H1 (cell line): ENCODE measurements at regions not wholly inside any gene's neighbourhood (a gene's known extent, or its start where the extent isn't known, plus 50 kb on each side); places are given as distances from the start of the nearest gene placed in this dataset.

Source experiments
- CTCF ChIA-PET: fragments of 300-600 bp; sonication (Branson Sonifier 250); formaldehyde crosslinking; loops from one replicate; lab custom pipeline; 2021; ENCODE audit not compliant: partially characterized antibody; lab: Charles Lee
- POLR2A ChIA-PET: fragments of 300-600 bp; sonication (Branson Sonifier 250); formaldehyde crosslinking; loops from one replicate; lab custom pipeline; 2021; ENCODE audit warnings: inconsistent platforms; ENCODE audit not compliant: partially characterized antibody; lab: Charles Lee
- DNase-seq, 2 experiments: peaks; one replicate each; pipeline versions ENCODE4 v3.0.0 to v3.0.0-alpha.2; 2010 to 2022; ENCODE audit warnings: low spot score in 2 of 2, low read depth in 1 of 2, mixed read lengths in 1 of 2
- FAIRE-seq: peaks from 2 replicates; lab custom pipeline; 2011; peaks lifted over from hg19 to GRCh38; lab: Jason Lieb, UNC
- H2AFZ ChIP-seq: 2 replicates; pipeline ENCODE4 v1.8.1; 2012; ENCODE audit warnings: low read length, inconsistent platforms
- H2AK5ac ChIP-seq: 2 replicates; pipeline ENCODE4 v1.6.1; 2013; ENCODE audit warnings: low read depth, low read length
- H2BK120ac ChIP-seq: replicated peaks from 2 replicates; pipeline ENCODE3; 2013; ENCODE audit warnings: low read depth, low read length, inconsistent platforms
- H2BK12ac ChIP-seq: 2 replicates; pipeline ENCODE4 v1.6.1; 2013; ENCODE audit warnings: low read depth, low read length
- H2BK15ac ChIP-seq: 2 replicates; pipeline ENCODE4 v1.6.1; 2013; ENCODE audit warnings: low read length
- H2BK20ac ChIP-seq: 2 replicates; pipeline ENCODE4 v1.6.1; 2013; ENCODE audit warnings: low read length
- H2BK5ac ChIP-seq: 2 replicates; pipeline ENCODE4 v1.6.1; 2013; ENCODE audit warnings: low read depth, low read length
- H3K14ac ChIP-seq: 2 replicates; pipeline ENCODE4 v1.6.1; 2013; ENCODE audit warnings: inconsistent platforms; ENCODE audit not compliant: insufficient read length
- H3K18ac ChIP-seq: 2 replicates; pipeline ENCODE4 v1.6.1; 2013; ENCODE audit warnings: low read length; ENCODE audit errors: extremely low read depth
- H3K23ac ChIP-seq: 2 replicates; pipeline ENCODE4 v1.6.1; 2013; ENCODE audit warnings: inconsistent platforms; ENCODE audit not compliant: insufficient read length
- H3K23me2 ChIP-seq: 2 replicates; pipeline ENCODE4 v1.6.1; 2013; ENCODE audit warnings: low read depth, low read length
- H3K27ac ChIP-seq: 2 replicates; pipeline ENCODE4 v1.6.1; 2011; ENCODE audit warnings: low read depth, low read length, inconsistent platforms
- H3K27me3 ChIP-seq, 4 experiments: replicated peaks in 1 of 4; 1 replicate in 1 of 4; 2 replicates in 3 of 4; pipeline versions ENCODE4 v1.6.1 to v1.8.1; 2011 to 2013; ENCODE audit warnings: low read length in 3 of 4, mild to moderate bottlenecking in 3 of 4, inconsistent platforms in 2 of 4, mixed read lengths in 2 of 4, moderate library complexity in 1 of 4; ENCODE audit not compliant: control insufficient read depth in 3 of 4, insufficient read depth in 3 of 4; ENCODE audit errors: extremely low read depth in 1 of 4
- H3K36me3 ChIP-seq, 4 experiments: 2 replicates each; pipeline versions ENCODE4 v1.6.1 to v1.8.1; 2011 to 2013; ENCODE audit warnings: mild to moderate bottlenecking in 4 of 4, low read length in 3 of 4, moderate library complexity in 2 of 4, control low read depth in 1 of 4, inconsistent platforms in 1 of 4; ENCODE audit not compliant: insufficient read depth in 4 of 4, control insufficient read depth in 2 of 4
- H3K4ac ChIP-seq: replicated peaks from 2 replicates; pipeline ENCODE3; 2013; ENCODE audit warnings: low read length, low read depth, mixed read lengths, inconsistent platforms; ENCODE audit not compliant: insufficient read length
- H3K4me1 ChIP-seq, 4 experiments: replicated peaks in 1 of 4; 1 replicate in 1 of 4; 2 replicates in 3 of 4; pipeline versions ENCODE4 v1.6.1 to v1.8.1; 2011 to 2013; ENCODE audit warnings: low read length in 3 of 4, inconsistent platforms in 2 of 4, mixed read lengths in 1 of 4; ENCODE audit not compliant: insufficient read depth in 4 of 4, control insufficient read depth in 3 of 4
- H3K4me2 ChIP-seq, 2 experiments: 2 replicates each; pipeline versions ENCODE4 v1.6.1 to v1.8.1; 2011 to 2013; ENCODE audit warnings: low read depth in 2 of 2, low read length in 2 of 2, control low read depth in 1 of 2, inconsistent platforms in 1 of 2, mild to moderate bottlenecking in 1 of 2; ENCODE audit not compliant: insufficient read depth in 1 of 2
- H3K4me3 ChIP-seq, 4 experiments: fragments of 200-600, 300-600 bp in 1 of 4; sonication (generic), shearing (Covaris generic), sonication (Bioruptor Twin) in 1 of 4; 2 replicates each; pipeline versions ENCODE4 v1.5.1 to v1.8.1; 2011 to 2016; ENCODE audit warnings: low read length in 4 of 4, low read depth in 3 of 4, control low read depth in 2 of 4, inconsistent platforms in 2 of 4, mild to moderate bottlenecking in 2 of 4, mixed read lengths in 1 of 4, moderate library complexity in 1 of 4; ENCODE audit not compliant: insufficient read depth in 2 of 4; ENCODE audit errors: extremely low read depth in 1 of 4
- H3K56ac ChIP-seq: replicated peaks from 2 replicates; pipeline ENCODE3; 2013; ENCODE audit warnings: low read depth, mild to moderate bottlenecking, mixed read lengths, low read length, inconsistent platforms; ENCODE audit not compliant: insufficient read length
- H3K79me1 ChIP-seq: 2 replicates; pipeline ENCODE4 v1.6.1; 2013; ENCODE audit warnings: low read depth, low read length, control low read depth
- H3K79me2 ChIP-seq, 2 experiments: 2 replicates each; pipeline versions ENCODE4 v1.6.1 to v1.8.1; 2012 to 2013; ENCODE audit warnings: low read length in 2 of 2, mild to moderate bottlenecking in 2 of 2, inconsistent platforms in 1 of 2; ENCODE audit not compliant: insufficient read depth in 2 of 2, control insufficient read depth in 1 of 2
- H3K9ac ChIP-seq, 4 experiments: replicated peaks in 1 of 4; 1 replicate in 1 of 4; 2 replicates in 3 of 4; pipeline versions ENCODE4 v1.6.1 to v1.8.1; 2011 to 2013; ENCODE audit warnings: low read depth in 3 of 4, low read length in 3 of 4, control low read depth in 2 of 4, mild to moderate bottlenecking in 2 of 4, moderate library complexity in 2 of 4, inconsistent platforms in 1 of 4; ENCODE audit errors: extremely low read depth in 1 of 4
- H3K9me3 ChIP-seq, 2 experiments: 2 replicates each; pipeline versions ENCODE4 v1.6.1 to v1.8.1; 2012 to 2013; ENCODE audit warnings: mild to moderate bottlenecking in 2 of 2, moderate library complexity in 2 of 2, control low read depth in 1 of 2, inconsistent platforms in 1 of 2, low read depth in 1 of 2, low read length in 1 of 2, mixed read lengths in 1 of 2; ENCODE audit not compliant: insufficient read depth in 2 of 2
- H4K20me1 ChIP-seq, 2 experiments: replicated peaks in 1 of 2; 2 replicates each; pipeline versions ENCODE3 to v1.8.1; 2011 to 2013; ENCODE audit warnings: inconsistent platforms in 2 of 2, low read length in 2 of 2, mild to moderate bottlenecking in 1 of 2; ENCODE audit not compliant: insufficient read depth in 2 of 2, control insufficient read depth in 1 of 2
- H4K5ac ChIP-seq: 2 replicates; pipeline ENCODE4 v1.6.1; 2013; ENCODE audit warnings: low read length, low read depth, mixed read lengths, inconsistent platforms; ENCODE audit not compliant: insufficient read length
- H4K8ac ChIP-seq: 2 replicates; pipeline ENCODE4 v1.8.0; 2013; ENCODE audit warnings: mild to moderate bottlenecking, moderate library complexity, low read length, inconsistent platforms; ENCODE audit not compliant: insufficient read depth; ENCODE audit errors: extremely low read depth
- H4K91ac ChIP-seq: replicated peaks from 2 replicates; pipeline ENCODE3; 2013; ENCODE audit warnings: low read length, mixed read lengths, inconsistent platforms; ENCODE audit not compliant: insufficient read length
- ASH2L ChIP-seq: fragments of 200-600, 300-600 bp; sonication (generic); IDR thresholded peaks from one replicate; pipeline ENCODE4 v1.7.1; 2017; ENCODE audit warnings: low read length
- SRF ChIP-seq: IDR thresholded peaks from 2 replicates; pipeline ENCODE4 v1.6.1; 2011; ENCODE audit warnings: mild to moderate bottlenecking, low read depth, low read length, moderate library complexity
- TAF7 ChIP-seq: optimal IDR thresholded peaks from 2 replicates; pipeline ENCODE3; 2011; ENCODE audit warnings: low read depth, mild to moderate bottlenecking, inconsistent platforms, low read length, moderate library complexity, borderline replicate concordance
- WGBS, 2 experiments: shearing (Covaris generic) in 1 of 2; methylation state at CpG; one replicate each; pipeline versions ENCODE4 v1.1.6 to v1.1.7; 2013 to 2015; ENCODE audit warnings: low lambda C conversion rate in 2 of 2, mixed read lengths in 2 of 2, inconsistent platforms in 1 of 2, low coverage in 1 of 2, missing lambda C conversion rate in 1 of 2; ENCODE audit not compliant: insufficient replicate concordance in 2 of 2, insufficient coverage in 1 of 2, insufficient read length in 1 of 2; ENCODE audit errors: extremely low coverage in 1 of 2, missing lambda C conversion rate in 1 of 2; 5-methylcytosine and 5-hydroxymethylcytosine counted together

- Histone ChIP-seq H3K36me3 (no peaks in the 10 kb centered on the region), H3K18ac (no peak overlapping the region), H2BK5ac (no peak overlapping the region), H3K9ac (no peak overlapping the region), H2BK120ac (no peak overlapping the region), H3K14ac (no peak overlapping the region), H3K4me1 (peaks cover 0 to 5% (median 2%) of the 10 kb centered on the region in 4 experiments; a peak in 3 of 7 replicates), H4K91ac (no peak overlapping the region), H4K5ac (no peak overlapping the region), H3K23ac (no peak overlapping the region), H3K4ac (no peak overlapping the region), H2BK15ac (no peak overlapping the region), H3K4me3 (no peak overlapping the region), H3K79me2 (no peaks in the 10 kb centered on the region), H4K8ac (no peak overlapping the region), H2AK5ac (no peak overlapping the region), H3K23me2 (no peaks in the 10 kb centered on the region; the same call in 1 of the 2 replicates), H2AFZ (no peak overlapping the region), H3K4me2 (no peak overlapping the region), H3K27ac (no peak overlapping the region), H4K20me1 (no peaks in the 10 kb centered on the region), H3K9me3 (no peaks in the 10 kb centered on the region), H3K79me1 (no peaks in the 10 kb centered on the region), H2BK20ac (no peak overlapping the region), H3K56ac (no peak overlapping the region), H3K27me3 (no peaks in the 10 kb centered on the region), H2BK12ac (no peak overlapping the region)
- TF ChIP-seq TAF7 (no peak), SRF (no peak), ASH2L (no peak)
- ChIA-PET CTCF (interaction anchor here (0.6 kb wide), 1 partner anchor 118 kb away, joined by 3 read pairs; no protein-coding TSS in a partner anchor), POLR2A (no interaction called here)
- 88% methylated on average over 2 of the region's 2 CpGs; no CpG with 5 or more reads in 1 of the 2 experiments for WGBS, 2 experiments
- FAIRE-seq = no peak
- DNase-seq = no peak
Observed at GRCh38 chr12:41724216-41724615, 420.5 kb downstream of the GXYLT1 start.
